HEK293T (cell line): ENCODE measurements at regions not wholly inside any gene's neighbourhood (a gene's known extent, or its start where the extent isn't known, plus 50 kb on each side); places are given as distances from the start of the nearest gene placed in this dataset.

Experiments used
- ARNT ChIP-seq: fragments of 450-650 bp; IDR thresholded peaks from 2 replicates; pipeline ENCODE4 v1.6.1; 2017; ENCODE audit warnings: mild to moderate bottlenecking
- BHLHE40 ChIP-seq: fragments of 450-650 bp; IDR thresholded peaks from 2 replicates; pipeline ENCODE4 v1.6.1; 2016; ENCODE audit warnings: mild to moderate bottlenecking, moderate library complexity, borderline replicate concordance
- CTBP1 ChIP-seq: fragments of 450-650 bp; IDR thresholded peaks from 2 replicates; pipeline ENCODE4 v1.6.1; 2016; ENCODE audit warnings: borderline replicate concordance
- ELF4 ChIP-seq: fragments of 450-650 bp; IDR thresholded peaks from 2 replicates; pipeline ENCODE4 v1.6.1; 2017; ENCODE audit warnings: antibody characterized with exemption
- FOXA1 ChIP-seq: fragments of 450-650 bp; IDR thresholded peaks from 2 replicates; pipeline ENCODE4 v1.6.1; 2016; ENCODE audit warnings: mild to moderate bottlenecking
- FOXK2 ChIP-seq: fragments of 450-650 bp; IDR thresholded peaks from 2 replicates; pipeline ENCODE4 v1.6.1; 2016; ENCODE audit warnings: mild to moderate bottlenecking
- FOXM1 ChIP-seq: fragments of 450-650 bp; IDR thresholded peaks from 2 replicates; pipeline ENCODE4 v1.6.1; 2017; ENCODE audit warnings: mild to moderate bottlenecking, borderline replicate concordance
- HDGF ChIP-seq: fragments of 450-650 bp; IDR thresholded peaks from 2 replicates; pipeline ENCODE4 v1.6.1; 2017; ENCODE audit warnings: antibody characterized with exemption, borderline replicate concordance
- LEF1 ChIP-seq: fragments of 450-650 bp; IDR thresholded peaks from 2 replicates; pipeline ENCODE4 v1.6.1; 2017; ENCODE audit warnings: mild to moderate bottlenecking, borderline replicate concordance
- NFRKB ChIP-seq: fragments of 450-650 bp; IDR thresholded peaks from 2 replicates; pipeline ENCODE4 v1.6.1; 2016; ENCODE audit warnings: mild to moderate bottlenecking, moderate library complexity
- PKNOX1 ChIP-seq: fragments of 450-650 bp; IDR thresholded peaks from 2 replicates; pipeline ENCODE4 v1.6.1; 2016
- SP1 ChIP-seq: fragments of 450-650 bp; IDR thresholded peaks from 2 replicates; pipeline ENCODE4 v1.6.1; 2017
- SUZ12 ChIP-seq: fragments of 450-650 bp; IDR thresholded peaks from 2 replicates; pipeline ENCODE4 v1.6.1; 2016; ENCODE audit warnings: mild to moderate bottlenecking
- ZNF384 ChIP-seq: fragments of 450-650 bp; IDR thresholded peaks from 2 replicates; pipeline ENCODE4 v1.6.1; 2016

- no peak for TF ChIP-seq ARNT
- no peak for TF ChIP-seq ZNF384
- TF ChIP-seq CTBP1: no peak
- no peak for TF ChIP-seq SP1
- no peak for TF ChIP-seq BHLHE40
- no peak for TF ChIP-seq HDGF
- TF ChIP-seq FOXA1: no peak
- no peak for TF ChIP-seq FOXK2
- no peak for TF ChIP-seq PKNOX1
- TF ChIP-seq SUZ12: no peak
- no peak for TF ChIP-seq LEF1
- TF ChIP-seq ELF4: no peak
- TF ChIP-seq NFRKB: no peak
- no peak for TF ChIP-seq FOXM1
Measured at GRCh38 chr5:143874312-143874711, 62.4 kb downstream of the HMHB1 start.
